Cerebellar cortex (tissue), 1 donor: ENCODE measurements at regions not wholly inside any gene's neighbourhood (a gene's known extent, or its start where the extent isn't known, plus 50 kb on each side); places are given as distances from the start of the nearest gene placed in this dataset.

Experiments used
- DNase-seq: peaks from one replicate; pipeline ENCODE4 v3.0.0-alpha.2; 2015; ENCODE audit warnings: low spot score

GRCh38 chr3:174403831-174404230 lies 455.3 kb upstream of the NAALADL2 start:
- no peak for DNase-seq

GRCh38 chr3:174408310-174408709 lies 450.8 kb upstream of the NAALADL2 start:
- no peak for DNase-seq

GRCh38 chr3:174409086-174409743 lies 449.9 kb upstream of the NAALADL2 start:
- no peak for DNase-seq

GRCh38 chr3:174413062-174413912 lies 445.8 kb upstream of the NAALADL2 start:
- DNase-seq: no peak

GRCh38 chr3:174414902-174415301 lies 444.2 kb upstream of the NAALADL2 start:
- DNase-seq: no peak

- no peak for DNase-seq
Measured at GRCh38 chr3:174417573-174417972, 441.6 kb upstream of the NAALADL2 start.

GRCh38 chr3:174419216-174419615 lies 439.9 kb upstream of the NAALADL2 start:
- no peak for DNase-seq

GRCh38 chr3:174423936-174424335 lies 435.2 kb upstream of the NAALADL2 start:
- DNase-seq: no peak

- DNase-seq: no peak
Measured at GRCh38 chr3:174424656-174425055, 434.5 kb upstream of the NAALADL2 start.

- DNase-seq: no peak
Measured at GRCh38 chr3:174425422-174425821, 433.7 kb upstream of the NAALADL2 start.

GRCh38 chr3:174430986-174431385 lies 428.1 kb upstream of the NAALADL2 start:
- DNase-seq: no peak

GRCh38 chr3:174431717-174432116 lies 427.4 kb upstream of the NAALADL2 start:
- no peak for DNase-seq

- no peak for DNase-seq
Measured at GRCh38 chr3:174436367-174436766, 422.8 kb upstream of the NAALADL2 start.

- peak; percentile 66 for DNase-seq
Measured at GRCh38 chr3:174438501-174439145, 420.5 kb upstream of the NAALADL2 start.

GRCh38 chr3:174439331-174440252 lies 419.5 kb upstream of the NAALADL2 start:
- DNase-seq: peak; percentile 73

GRCh38 chr3:174440253-174440701 lies 418.9 kb upstream of the NAALADL2 start:
- DNase-seq: peak; percentile 63

GRCh38 chr3:174440741-174441587 lies 418.2 kb upstream of the NAALADL2 start:
- DNase-seq: peak; percentile 87

- peak; percentile 57 for DNase-seq
Measured at GRCh38 chr3:174441588-174442301, 417.4 kb upstream of the NAALADL2 start.

GRCh38 chr3:174442302-174442682 lies 416.8 kb upstream of the NAALADL2 start:
- DNase-seq: no peak

GRCh38 chr3:174444391-174444790 lies 414.7 kb upstream of the NAALADL2 start:
- DNase-seq: no peak
